OCI-LY3 (cell line): ENCODE measurements at regions not wholly inside any gene's neighbourhood (a gene's known extent, or its start where the extent isn't known, plus 50 kb on each side); places are given as distances from the start of the nearest gene placed in this dataset.

Source experiments
- CTCF ChIP-seq: fragments of 200-600, 300-600 bp; sonication (generic); IDR thresholded peaks from 2 replicates; pipeline ENCODE4 v1.5.1; 2014; ENCODE audit warnings: antibody characterized with exemption, low read length, low read depth
- EZH2phosphoT487 ChIP-seq: fragments of 200-600 bp; shearing (Covaris generic); IDR thresholded peaks from 2 replicates; pipeline ENCODE4 v1.6.1; 2018; ENCODE audit warnings: antibody characterized with exemption, mixed run types, low read depth

- TF ChIP-seq CTCF (no peak), EZH2phosphoT487 (no peak)
Observed at GRCh38 chr4:180426938-180427337, 1816.3 kb upstream of the TENM3 start.
